Lower leg skin (tissue), 4 donors: ENCODE measurements at regions not wholly inside any gene's neighbourhood (a gene's known extent, or its start where the extent isn't known, plus 50 kb on each side); places are given as distances from the start of the nearest gene placed in this dataset.
"Not testable (repeated sequence)": the region's sequence is repeated elsewhere in the genome, so short reads cannot be mapped to it uniquely, and the experiment has no call there.

Experiments used
- DNase-seq, 2 donors: peaks; one replicate each; pipeline ENCODE4 v3.0.0-alpha.2; 2019; ENCODE audit warnings: low spot score in 2 of 2
- H3K4me3 ChIP-seq: fragments of 200-600 bp; sonication (generic); 2 replicates; pipeline ENCODE4 v1.5.1; 2017; ENCODE audit warnings: mild to moderate bottlenecking, low read depth; ENCODE audit not compliant: poor library complexity, severe bottlenecking
- POLR2A ChIP-seq, 2 donors: fragments of 450-650 bp; IDR thresholded peaks; one replicate each; pipeline ENCODE4 v1.6.1; 2016 to 2017; ENCODE audit warnings: antibody characterized with exemption in 2 of 2, mild to moderate bottlenecking in 1 of 2, moderate library complexity in 1 of 2
- WGBS, 2 donors: methylation state at CpG; one replicate each; pipeline ENCODE4 v1.1.5; 2018; 5-methylcytosine and 5-hydroxymethylcytosine counted together
- intact Hi-C: fragments of 100-400 bp; cut with DNase I; formaldehyde crosslinking; loops from one replicate; pipeline ENCODE4 v1.15.0; 2023; ENCODE audit warnings: low total_unique reads
- TF ChIP-seq, protein P1 (sequence below), 3 donors: fragments of 450-650 bp; IDR thresholded peaks; one replicate each; pipeline ENCODE4 v1.5.1; 2016; ENCODE audit warnings: antibody characterized with exemption in 3 of 3, mild to moderate bottlenecking in 3 of 3, moderate library complexity in 2 of 3

DNA sequence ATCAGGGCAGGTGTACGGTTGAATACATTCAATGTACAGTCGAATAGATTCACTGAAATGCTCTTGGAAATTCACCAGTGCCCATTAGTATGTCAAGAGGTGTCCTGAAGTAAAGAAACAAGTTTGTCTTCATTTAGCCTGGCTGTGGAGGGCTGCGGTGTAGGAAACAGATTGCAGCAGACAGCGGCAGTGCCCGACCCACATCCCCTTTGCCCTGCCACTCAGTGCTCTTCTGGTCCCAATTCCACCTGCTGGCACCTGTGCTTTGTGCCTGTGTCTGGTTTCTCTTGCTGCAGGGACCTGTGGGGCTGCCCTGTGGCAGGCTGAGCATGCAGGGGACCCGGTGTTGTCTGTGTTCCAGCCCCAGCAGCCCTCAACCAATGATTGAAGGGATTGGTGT is 183.7 kb downstream of the RPS24 start:
- no peak for DNase-seq
- intact Hi-C loops: no loop called here
- 79 to 85% methylated on average over 6 of the region's 6 CpGs for WGBS, 2 donors

GRCh38 chr10:78218798-78219490 is 185.3 kb downstream of the RPS24 start:
- 92 to 94% methylated on average over 15 of the region's 15 CpGs for WGBS, 2 donors

More for the DNA sequence above, 183.7 kb downstream of the RPS24 start:
- TF ChIP-seq, protein P1, sequence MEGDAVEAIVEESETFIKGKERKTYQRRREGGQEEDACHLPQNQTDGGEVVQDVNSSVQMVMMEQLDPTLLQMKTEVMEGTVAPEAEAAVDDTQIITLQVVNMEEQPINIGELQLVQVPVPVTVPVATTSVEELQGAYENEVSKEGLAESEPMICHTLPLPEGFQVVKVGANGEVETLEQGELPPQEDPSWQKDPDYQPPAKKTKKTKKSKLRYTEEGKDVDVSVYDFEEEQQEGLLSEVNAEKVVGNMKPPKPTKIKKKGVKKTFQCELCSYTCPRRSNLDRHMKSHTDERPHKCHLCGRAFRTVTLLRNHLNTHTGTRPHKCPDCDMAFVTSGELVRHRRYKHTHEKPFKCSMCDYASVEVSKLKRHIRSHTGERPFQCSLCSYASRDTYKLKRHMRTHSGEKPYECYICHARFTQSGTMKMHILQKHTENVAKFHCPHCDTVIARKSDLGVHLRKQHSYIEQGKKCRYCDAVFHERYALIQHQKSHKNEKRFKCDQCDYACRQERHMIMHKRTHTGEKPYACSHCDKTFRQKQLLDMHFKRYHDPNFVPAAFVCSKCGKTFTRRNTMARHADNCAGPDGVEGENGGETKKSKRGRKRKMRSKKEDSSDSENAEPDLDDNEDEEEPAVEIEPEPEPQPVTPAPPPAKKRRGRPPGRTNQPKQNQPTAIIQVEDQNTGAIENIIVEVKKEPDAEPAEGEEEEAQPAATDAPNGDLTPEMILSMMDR (IDR thresholded peaks at IDR 0.05): no peak
- no peak for TF ChIP-seq POLR2A (IDR thresholded peaks at IDR 0.05)
- H3K4me3 ChIP-seq: no peak overlapping the region

GRCh38 chr10:78219568-78219967 is 185.9 kb downstream of the RPS24 start:
- DNase-seq, H3K4me3 ChIP-seq, intact Hi-C loops: not testable (repeated sequence)
- WGBS, 2 donors: 89 to 93% methylated on average over 4 of the region's 4 CpGs

More at GRCh38 chr10:78218798-78219490, 185.3 kb downstream of the RPS24 start:
- no peak for DNase-seq
- TF ChIP-seq, protein P1 (IDR thresholded peaks at IDR 0.05): no peak
- no peak for TF ChIP-seq POLR2A (IDR thresholded peaks at IDR 0.05)
- H3K4me3 ChIP-seq: no peak overlapping the region
- intact Hi-C loops: no loop called here

- no peak for TF ChIP-seq POLR2A (IDR thresholded peaks at IDR 0.05)
- TF ChIP-seq, protein P1 (IDR thresholded peaks at IDR 0.05): no peak
- DNase-seq: no peak
- WGBS, 2 donors: 87 to 97% methylated on average over 2 of the region's 2 CpGs
- intact Hi-C loops: no loop called here
- H3K4me3 ChIP-seq: no peak overlapping the region
These were observed 187.1 kb downstream of the RPS24 start for GRCh38 chr10:78220781-78221180.

- WGBS, 2 donors: 84 to 90% methylated on average over 8 to 11 of the region's 11 CpGs
- intact Hi-C loops: no loop called here
- H3K4me3 ChIP-seq: no peak overlapping the region
- TF ChIP-seq POLR2A (IDR thresholded peaks at IDR 0.05): no peak
- TF ChIP-seq, protein P1 (IDR thresholded peaks at IDR 0.05): no peak
- DNase-seq: no peak
These were observed 188.6 kb downstream of the RPS24 start for GRCh38 chr10:78222096-78222790.

GRCh38 chr10:78223088-78223487 is 189.4 kb downstream of the RPS24 start:
- no peak overlapping the region for H3K4me3 ChIP-seq
- no peak for TF ChIP-seq POLR2A (IDR thresholded peaks at IDR 0.05)
- TF ChIP-seq, protein P1 (IDR thresholded peaks at IDR 0.05): no peak
- no peak for DNase-seq
- intact Hi-C loops: no loop called here
- WGBS, 2 donors: 59 to 69% methylated on average over 7 of the region's 7 CpGs
